Hepatocyte (in vitro differentiated cells): ENCODE measurements at regions not wholly inside any gene's neighbourhood (a gene's known extent, or its start where the extent isn't known, plus 50 kb on each side); places are given as distances from the start of the nearest gene placed in this dataset.

Source experiments
- DNase-seq: peaks from one replicate; pipeline ENCODE4 v3.0.0-alpha.2; 2016; ENCODE audit warnings: low spot score
- H2AFZ ChIP-seq: fragments of 200-600 bp; sonication (generic); 2 replicates; pipeline ENCODE4 v1.6.0; 2016; ENCODE audit warnings: antibody characterized with exemption, mild to moderate bottlenecking
- H3K27ac ChIP-seq: fragments of 200-600 bp; sonication (generic); 2 replicates; pipeline ENCODE4 v1.5.1; 2016; ENCODE audit warnings: mild to moderate bottlenecking
- H3K27me3 ChIP-seq: fragments of 200-600 bp; sonication (generic); 2 replicates; pipeline ENCODE4 v1.6.1; 2016
- H3K36me3 ChIP-seq: fragments of 200-600 bp; sonication (generic); replicated peaks from 2 replicates; pipeline ENCODE4 v1.5.1; 2016; ENCODE audit warnings: low read depth; ENCODE audit not compliant: insufficient read depth
- H3K4me1 ChIP-seq: fragments of 200-600 bp; sonication (generic); 2 replicates; pipeline ENCODE4 v1.5.1; 2016; ENCODE audit warnings: mild to moderate bottlenecking, moderate library complexity; ENCODE audit not compliant: insufficient read depth
- H3K4me2 ChIP-seq: fragments of 200-600 bp; sonication (generic); 2 replicates; pipeline ENCODE4 v1.6.0; 2016
- H3K4me3 ChIP-seq: fragments of 200-600 bp; sonication (generic); 2 replicates; pipeline ENCODE4 v1.5.1; 2016; ENCODE audit warnings: mild to moderate bottlenecking
- H3K79me2 ChIP-seq: fragments of 200-600 bp; sonication (generic); 2 replicates; pipeline ENCODE4 v1.6.0; 2017; ENCODE audit warnings: mild to moderate bottlenecking
- H3K9me2 ChIP-seq: fragments of 200-600 bp; sonication (generic); replicated peaks from 2 replicates; pipeline ENCODE4 v1.6.0; 2017; ENCODE audit warnings: mild to moderate bottlenecking; ENCODE audit not compliant: insufficient read depth
- H3K9me3 ChIP-seq: fragments of 200-600 bp; sonication (generic); 2 replicates; pipeline ENCODE4 v1.5.1; 2016; ENCODE audit warnings: low read depth, mild to moderate bottlenecking
- H4K20me1 ChIP-seq: fragments of 200-600 bp; sonication (generic); 2 replicates; pipeline ENCODE4 v1.6.0; 2016; ENCODE audit warnings: mild to moderate bottlenecking; ENCODE audit not compliant: insufficient read depth, poor library complexity, severe bottlenecking
- CTCF ChIP-seq: fragments of 200-600 bp; sonication (generic); IDR thresholded peaks from 2 replicates; pipeline ENCODE4 v1.5.1; 2016; ENCODE audit warnings: antibody characterized with exemption, mild to moderate bottlenecking; ENCODE audit not compliant: poor library complexity
- EZH2 ChIP-seq: fragments of 200-600 bp; sonication (generic); IDR thresholded peaks from 2 replicates; pipeline ENCODE4 v1.6.1; 2016; ENCODE audit warnings: antibody characterized with exemption, mild to moderate bottlenecking, borderline replicate concordance
- EZH2phosphoT487 ChIP-seq: fragments of 200-600 bp; sonication (generic); IDR thresholded peaks from one replicate; pipeline ENCODE4 v1.6.1; 2018; ENCODE audit warnings: antibody characterized with exemption, mild to moderate bottlenecking, low read depth, moderate library complexity; ENCODE audit not compliant: unreplicated experiment, severe bottlenecking
- WGBS: methylation state at CpG from one replicate; pipeline ENCODE4 v1.1.6; 2016; ENCODE audit warnings: low lambda C conversion rate; ENCODE audit errors: missing lambda C conversion rate; 5-methylcytosine and 5-hydroxymethylcytosine counted together

- Histone ChIP-seq H3K36me3 (no peaks in the 10 kb centered on the region), H3K79me2 (no peaks in the 10 kb centered on the region), H3K27ac (peak overlapping the region; percentile 94), H3K27me3 (no peaks in the 10 kb centered on the region), H3K4me1 (peaks cover 22% of the 10 kb centered on the region), H3K4me2 (no peak overlapping the region), H3K9me2 (no peaks in the 10 kb centered on the region), H3K9me3 (no peaks in the 10 kb centered on the region), H2AFZ (no peak overlapping the region), H4K20me1 (no peaks in the 10 kb centered on the region), H3K4me3 (no peak overlapping the region)
- no peak for DNase-seq
- TF ChIP-seq EZH2phosphoT487 (no peak), CTCF (no peak), EZH2 (no peak)
- WGBS = 86% methylated on average over 5 of the region's 5 CpGs
Measured at GRCh38 chr12:3998397-3998796, 125.2 kb upstream of the PARP11 start.

GRCh38 chr12:3996322-3996721 lies 123.1 kb upstream of the PARP11 start:
- Histone ChIP-seq H3K4me1 (peaks cover 22% of the 10 kb centered on the region), H4K20me1 (no peaks in the 10 kb centered on the region), H2AFZ (no peak overlapping the region), H3K9me2 (no peaks in the 10 kb centered on the region), H3K36me3 (no peaks in the 10 kb centered on the region), H3K4me2 (no peak overlapping the region), H3K9me3 (no peaks in the 10 kb centered on the region), H3K27me3 (no peaks in the 10 kb centered on the region), H3K27ac (no peak overlapping the region), H3K79me2 (no peaks in the 10 kb centered on the region), H3K4me3 (no peak overlapping the region)
- DNase-seq = no peak
- WGBS = 63% methylated on average over 5 of the region's 5 CpGs
- TF ChIP-seq EZH2phosphoT487 (no peak), EZH2 (no peak), CTCF (no peak)

DNA sequence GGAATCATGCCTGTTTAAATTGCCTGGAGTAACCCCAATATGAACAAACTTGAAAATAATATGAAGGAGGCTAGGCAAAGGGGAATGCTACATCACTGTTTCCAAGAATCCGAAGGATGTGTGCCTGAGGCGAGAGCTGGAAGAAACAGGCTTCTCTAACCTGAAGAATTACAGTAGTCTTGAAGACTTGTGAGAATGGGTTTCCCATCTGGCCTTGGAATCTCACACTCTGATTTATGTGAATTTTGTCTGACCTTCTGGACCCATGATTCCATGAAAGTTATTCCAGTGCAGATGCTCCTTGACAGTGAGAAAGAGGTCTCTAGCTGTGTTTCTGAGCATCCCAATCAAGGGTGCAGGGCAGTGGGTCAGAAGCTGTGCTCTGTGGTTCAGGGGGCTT lies 122.1 kb upstream of the PARP11 start:
- H3K9me2 ChIP-seq = no peaks in the 10 kb centered on the region
- H3K79me2 ChIP-seq = no peaks in the 10 kb centered on the region
- no peak overlapping the region for H3K27ac ChIP-seq
- no peak overlapping the region for H3K4me2 ChIP-seq
- H3K36me3 ChIP-seq = no peaks in the 10 kb centered on the region
- H3K27me3 ChIP-seq = no peaks in the 10 kb centered on the region
- H3K4me1 ChIP-seq = peaks cover 21% of the 10 kb centered on the region
- no peak overlapping the region for H2AFZ ChIP-seq
- H3K9me3 ChIP-seq = no peaks in the 10 kb centered on the region
- 70% methylated on average over 2 of the region's 2 CpGs for WGBS
- no peak overlapping the region for H3K4me3 ChIP-seq
- no peak for DNase-seq
- H4K20me1 ChIP-seq = no peaks in the 10 kb centered on the region
- TF ChIP-seq EZH2 (no peak), CTCF (no peak), EZH2phosphoT487 (no peak)

GRCh38 chr12:3994500-3994899 lies 121.3 kb upstream of the PARP11 start:
- no peaks in the 10 kb centered on the region for H3K9me2 ChIP-seq
- no peaks in the 10 kb centered on the region for H3K36me3 ChIP-seq
- peaks cover 17% of the 10 kb centered on the region for H3K4me1 ChIP-seq
- H3K79me2 ChIP-seq = no peaks in the 10 kb centered on the region
- H3K27me3 ChIP-seq = no peaks in the 10 kb centered on the region
- no peak overlapping the region for H3K4me2 ChIP-seq
- H3K4me3 ChIP-seq = no peak overlapping the region
- 81% methylated on average over 3 of the region's 3 CpGs for WGBS
- H2AFZ ChIP-seq = no peak overlapping the region
- TF ChIP-seq EZH2 (no peak), EZH2phosphoT487 (no peak), CTCF (no peak)
- DNase-seq = no peak
- no peaks in the 10 kb centered on the region for H3K9me3 ChIP-seq
- no peaks in the 10 kb centered on the region for H4K20me1 ChIP-seq
- H3K27ac ChIP-seq = no peak overlapping the region
